Stimulated activated CD8-positive, alpha-beta memory T cell treated with anti-CD3 and anti-CD28 coated beads, Interleukin-7, amount 100 ng/mL, for 48 hours (primary cell): ENCODE measurements at regions not wholly inside any gene's neighbourhood (a gene's known extent, or its start where the extent isn't known, plus 50 kb on each side); places are given as distances from the start of the nearest gene placed in this dataset.
"Not testable (repeated sequence)": the region's sequence is repeated elsewhere in the genome, so short reads cannot be mapped to it uniquely, and the experiment has no call there.

Experiments
- DNase-seq, 2 donors: peaks; one replicate each; pipeline ENCODE4 v3.0.0-alpha.2; 2020; ENCODE audit warnings: low read depth in 1 of 2; ENCODE audit errors: extremely low read depth in 1 of 2

GRCh38 chr17:37829592-37830123, 84.8 kb upstream of the HNF1B start:
- DNase-seq = no peak

DNA sequence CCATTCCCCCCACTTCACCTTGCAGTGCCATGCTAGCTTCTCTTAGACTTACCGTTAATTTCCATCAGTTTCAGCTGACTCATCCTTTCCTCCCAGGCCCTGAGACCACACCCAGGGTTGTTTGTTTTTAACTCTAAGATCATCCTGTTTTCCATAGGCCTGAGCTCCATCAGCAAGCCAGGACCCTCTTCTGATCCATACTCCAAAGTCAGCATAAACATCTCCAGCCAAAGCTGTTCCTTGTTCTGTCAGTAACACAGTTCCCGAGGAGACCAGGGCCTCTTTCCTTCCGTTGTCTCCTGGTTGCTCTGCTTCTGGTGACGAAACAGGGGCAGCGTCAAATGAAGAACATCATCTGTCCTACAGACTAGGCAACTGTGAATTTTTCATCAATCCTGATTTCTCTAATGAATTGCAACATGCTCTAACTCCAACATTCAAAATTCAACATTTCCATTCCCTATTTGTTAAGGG, 83.8 kb upstream of the HNF1B start:
- DNase-seq = no peak

- DNase-seq = no peak
Observed at GRCh38 chr17:37827905-37828650, 83.2 kb upstream of the HNF1B start.

- DNase-seq = no peak
Observed at GRCh38 chr17:37826497-37827430, 81.9 kb upstream of the HNF1B start.

- no peak for DNase-seq
Observed at GRCh38 chr17:37825851-37826250, 81.0 kb upstream of the HNF1B start.

- no peak for DNase-seq
Observed at GRCh38 chr17:37824534-37825485, 80.0 kb upstream of the HNF1B start.

GRCh38 chr17:37823996-37824395, 79.1 kb upstream of the HNF1B start:
- DNase-seq = no peak

DNA sequence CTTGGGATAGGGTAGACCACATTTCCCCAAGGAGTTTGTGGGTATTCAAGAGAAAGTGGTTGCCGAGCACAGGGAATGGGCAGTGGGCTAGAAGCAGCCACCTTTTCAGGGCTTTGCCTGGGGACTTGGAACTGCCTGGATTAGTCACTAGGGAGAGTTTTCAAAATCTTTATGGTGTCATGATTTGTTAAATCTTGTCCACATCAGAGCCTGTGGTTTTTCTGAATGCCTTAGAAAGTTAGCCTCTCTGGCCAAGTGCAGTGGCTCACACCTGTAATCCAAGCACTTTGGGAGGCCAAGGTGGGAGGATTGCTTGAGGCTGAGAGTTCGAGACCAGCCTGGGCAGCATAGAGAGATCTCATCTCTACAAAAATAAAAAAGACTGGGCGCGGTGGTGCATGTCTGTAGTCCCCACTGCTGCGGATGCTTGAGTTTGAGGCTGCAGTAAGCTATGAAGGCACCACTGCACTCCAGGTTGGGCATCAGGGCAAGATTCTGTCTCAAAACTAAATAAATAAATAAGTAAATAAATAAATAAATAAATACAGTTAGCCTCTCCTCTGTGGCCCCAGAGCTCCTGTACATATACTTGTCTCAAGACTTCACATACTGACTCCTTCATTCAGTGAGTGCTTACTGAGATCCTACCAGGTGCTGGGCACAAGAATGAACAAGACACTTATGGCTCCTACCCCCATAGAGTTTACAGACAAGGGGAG, 76.3 kb upstream of the HNF1B start:
- no peak for DNase-seq

GRCh38 chr17:37820313-37820994, 75.6 kb upstream of the HNF1B start:
- no peak for DNase-seq

GRCh38 chr17:37818689-37819088, 73.8 kb upstream of the HNF1B start:
- no peak for DNase-seq

DNA sequence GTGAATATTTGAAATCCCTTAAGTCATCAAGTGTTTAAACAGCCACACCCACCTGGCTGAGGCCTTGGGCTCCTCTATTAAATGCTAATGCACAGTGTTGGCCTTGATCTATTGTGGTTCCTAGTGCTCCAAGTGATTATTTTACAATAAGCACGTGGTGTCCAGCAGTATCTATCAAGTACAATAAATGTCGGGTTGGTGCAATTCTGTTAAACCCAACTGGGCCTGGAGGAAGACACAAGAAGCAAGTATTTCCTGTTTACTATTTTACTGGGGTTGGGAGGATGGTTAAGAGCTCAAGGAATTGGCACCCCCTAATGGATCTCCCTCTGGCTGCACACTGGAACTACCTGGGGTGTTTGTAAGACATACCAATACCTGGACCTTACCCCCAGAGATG, 72.1 kb upstream of the HNF1B start:
- DNase-seq = no peak

DNA sequence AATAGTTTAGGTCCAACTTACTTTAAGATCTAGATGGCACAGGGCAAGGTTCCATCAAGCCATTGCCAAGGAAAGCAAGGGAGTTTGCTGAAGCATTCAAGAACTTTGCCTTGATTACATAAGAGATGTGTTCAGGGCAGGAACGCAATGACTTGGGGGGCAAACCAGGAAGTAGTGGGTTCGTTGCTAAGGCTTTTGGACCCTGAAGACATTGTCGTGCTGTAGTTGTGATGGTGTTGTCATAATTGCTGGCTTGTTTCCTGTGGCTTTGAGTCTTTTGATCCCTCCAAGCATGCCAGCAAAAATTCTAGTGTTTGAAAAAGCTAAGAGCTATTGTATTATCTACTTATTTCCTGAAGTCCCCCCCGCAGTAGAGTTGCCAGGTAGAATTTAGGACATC, 70.7 kb upstream of the HNF1B start:
- no peak for DNase-seq

GRCh38 chr17:37813751-37814150, 68.9 kb upstream of the HNF1B start:
- DNase-seq = no peak

DNA sequence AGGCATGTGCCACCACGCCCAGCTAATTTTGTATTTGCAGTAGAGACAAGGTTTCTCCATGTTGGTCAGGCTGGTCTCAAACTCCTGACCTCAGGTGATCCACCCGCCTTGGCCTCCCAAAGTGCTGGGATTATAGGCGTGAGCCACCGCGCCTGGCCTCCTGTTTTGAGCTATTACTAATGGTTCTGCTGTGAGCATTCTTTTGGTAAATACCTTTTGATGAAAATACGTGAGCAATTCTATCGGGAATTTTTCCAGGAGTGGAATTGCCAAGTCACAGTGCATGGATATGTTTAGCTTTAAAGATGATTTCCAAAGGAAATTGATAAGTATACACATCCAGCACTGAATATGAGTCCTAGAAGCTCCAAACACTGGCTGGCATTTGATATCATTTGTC, 64.0 kb upstream of the HNF1B start:
- not testable (repeated sequence) for DNase-seq

GRCh38 chr17:37802712-37803416, 58.0 kb upstream of the HNF1B start:
- no peak for DNase-seq

DNA sequence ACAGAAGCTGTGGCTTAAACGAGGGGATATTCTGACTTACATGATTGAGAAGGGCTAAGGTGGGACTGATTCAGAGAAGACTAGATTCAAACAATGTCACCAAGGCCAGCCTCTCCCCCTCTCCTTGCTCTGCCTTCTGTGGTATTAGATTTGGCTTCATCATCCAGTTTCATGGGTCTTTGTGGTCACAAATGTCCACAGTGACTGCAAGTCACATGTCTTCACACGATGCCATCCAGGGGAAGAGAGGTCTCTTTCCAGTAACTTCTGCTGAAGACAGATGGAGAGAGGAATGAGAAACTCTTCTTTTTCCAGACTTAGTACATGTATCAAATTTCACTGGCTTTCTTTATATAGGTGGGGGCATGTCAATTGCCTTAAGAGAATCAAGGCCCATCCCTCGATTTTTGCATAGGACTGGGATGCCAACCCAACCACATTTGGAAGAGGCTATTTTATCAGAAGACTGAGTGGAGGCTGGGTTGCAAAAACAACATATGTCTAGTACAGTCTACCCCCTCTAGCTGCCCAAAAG, 57.3 kb upstream of the HNF1B start:
- no peak for DNase-seq

GRCh38 chr17:37801171-37801570, 56.3 kb upstream of the HNF1B start:
- no peak for DNase-seq

DNA sequence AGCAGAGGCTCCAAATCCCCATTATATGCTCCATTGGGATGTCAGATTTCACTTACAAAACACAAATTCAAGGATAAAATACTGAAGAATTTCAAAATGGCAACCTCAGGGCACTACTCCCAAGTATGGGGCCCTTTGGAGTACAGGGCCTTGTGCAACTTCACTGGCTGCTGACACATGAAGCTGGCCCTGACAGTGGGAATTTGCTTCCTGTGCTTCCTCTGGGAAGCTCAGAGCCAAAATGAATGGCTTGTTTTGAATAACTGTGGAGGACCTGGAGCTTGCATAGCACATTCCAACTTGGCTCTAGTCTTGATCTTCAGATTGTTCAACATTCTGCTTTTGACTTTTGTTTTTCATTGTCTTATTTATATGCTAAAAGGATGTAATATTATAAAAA, 52.3 kb upstream of the HNF1B start:
- no peak for DNase-seq
